ENCODE measurements at regions not wholly inside any gene's neighbourhood (a gene's known extent, or its start where the extent isn't known, plus 50 kb on each side); places are given as distances from the start of the nearest gene placed in this dataset.

- Histone ChIP-seq H3K9ac (ENCODE audit: low read length) (no peak overlapping the region), H3K4me3 (ENCODE audit: low read depth, low read length) (no peak overlapping the region), H3K36me3 (ENCODE audit: control insufficient read depth in 1 of 2, insufficient read depth in 2 of 2, low read length in 2 of 2) (no peaks in the 10 kb centered on the region), H2BK12ac (ENCODE audit: low read length) (no peak overlapping the region), H3K4me1 (ENCODE audit: control insufficient read depth in 1 of 2, insufficient read depth in 2 of 2, low read length in 2 of 2) (no peaks in the 10 kb centered on the region), H2BK120ac (ENCODE audit: insufficient read depth, low read length, poor library complexity) (no peak overlapping the region), H4K12ac (ENCODE audit: low read depth, low read length) (no peak overlapping the region), H3K4me2 (ENCODE audit: low read length) (no peak overlapping the region), H3K23ac (ENCODE audit: low read length) (no peak overlapping the region), H3K27ac (ENCODE audit: low read depth, low read length) (no peak overlapping the region), H4K8ac (ENCODE audit: low read depth, low read length) (no peak overlapping the region), H2BK5ac (ENCODE audit: low read depth, low read length, poor library complexity) (no peak overlapping the region), H3K79me1 (ENCODE audit: low read length) (no peaks in the 10 kb centered on the region), H3K79me2 (ENCODE audit: control insufficient read depth, insufficient read depth, low read length, poor library complexity) (no peaks in the 10 kb centered on the region), H3K4ac (ENCODE audit: low read depth, low read length) (no peak overlapping the region), H4K91ac (ENCODE audit: low read depth, low read length) (no peak overlapping the region), H3K9me3 (ENCODE audit: insufficient read depth, low read depth, low read length) (no peaks in the 10 kb centered on the region), H3K27me3 (ENCODE audit: insufficient read depth, low read length) (no peaks in the 10 kb centered on the region), H2AFZ (ENCODE audit: insufficient read depth, low read length, poor library complexity) (no peak overlapping the region), H3K14ac (ENCODE audit: low read length) (no peak overlapping the region), H3K18ac (ENCODE audit: low read length) (no peak overlapping the region), H2AK5ac (ENCODE audit: low read length) (no peak overlapping the region)
- whole genome bisulfite sequencing (ENCODE audit: extremely low coverage, insufficient coverage, insufficient read length) = no CpG with 5 or more reads among the region's 8 CpGs
- no peak for DNase-seq
Observed at GRCh38 chr16:5460701-5461100, 363.1 kb upstream of the EEF2KMT start.

- no peak overlapping the region for H3K23ac ChIP-seq (ENCODE audit: low read length)
- no peak overlapping the region for H4K91ac ChIP-seq (ENCODE audit: low read depth, low read length)
- no peak overlapping the region for H3K4me3 ChIP-seq (ENCODE audit: low read depth, low read length)
- no peak overlapping the region for H2BK5ac ChIP-seq (ENCODE audit: low read depth, low read length, poor library complexity)
- no peak overlapping the region for H2BK120ac ChIP-seq (ENCODE audit: insufficient read depth, low read length, poor library complexity)
- H3K79me1 ChIP-seq (ENCODE audit: low read length) = no peaks in the 10 kb centered on the region
- H4K8ac ChIP-seq (ENCODE audit: low read depth, low read length) = no peak overlapping the region
- DNase-seq = no peak
- H3K9me3 ChIP-seq (ENCODE audit: insufficient read depth, low read depth, low read length) = no peaks in the 10 kb centered on the region
- no peak overlapping the region for H3K4me2 ChIP-seq (ENCODE audit: low read length)
- no peaks in the 10 kb centered on the region for H3K79me2 ChIP-seq (ENCODE audit: control insufficient read depth, insufficient read depth, low read length, poor library complexity)
- H3K18ac ChIP-seq (ENCODE audit: low read length) = no peak overlapping the region
- no peak overlapping the region for H3K4ac ChIP-seq (ENCODE audit: low read depth, low read length)
- no peaks in the 10 kb centered on the region for H3K27me3 ChIP-seq (ENCODE audit: insufficient read depth, low read length)
- no peak overlapping the region for H4K12ac ChIP-seq (ENCODE audit: low read depth, low read length)
- no peak overlapping the region for H3K14ac ChIP-seq (ENCODE audit: low read length)
- H3K9ac ChIP-seq (ENCODE audit: low read length) = no peak overlapping the region
- WGBS (ENCODE audit: extremely low coverage, insufficient coverage, insufficient read length) = no CpG with 5 or more reads among the region's 6 CpGs
- no peak overlapping the region for H2AK5ac ChIP-seq (ENCODE audit: low read length)
- H2BK12ac ChIP-seq (ENCODE audit: low read length) = no peak overlapping the region
- H2AFZ ChIP-seq (ENCODE audit: insufficient read depth, low read length, poor library complexity) = no peak overlapping the region
- H3K27ac ChIP-seq (ENCODE audit: low read depth, low read length) = no peak overlapping the region
- no peaks in the 10 kb centered on the region for H3K36me3 ChIP-seq (ENCODE audit: control insufficient read depth in 1 of 2, insufficient read depth in 2 of 2, low read length in 2 of 2)
- no peaks in the 10 kb centered on the region for H3K4me1 ChIP-seq (ENCODE audit: control insufficient read depth in 1 of 2, insufficient read depth in 2 of 2, low read length in 2 of 2)
Observed at GRCh38 chr16:5459863-5460262, 362.3 kb upstream of the EEF2KMT start.

- no peak for DNase-seq
- Histone ChIP-seq H3K4me2 (ENCODE audit: low read length) (no peak overlapping the region), H3K9ac (ENCODE audit: low read length) (no peak overlapping the region), H3K14ac (ENCODE audit: low read length) (no peak overlapping the region), H3K4ac (ENCODE audit: low read depth, low read length) (no peak overlapping the region), H3K4me1 (ENCODE audit: control insufficient read depth in 1 of 2, insufficient read depth in 2 of 2, low read length in 2 of 2) (no peaks in the 10 kb centered on the region), H3K27me3 (ENCODE audit: insufficient read depth, low read length) (no peaks in the 10 kb centered on the region), H3K36me3 (ENCODE audit: control insufficient read depth in 1 of 2, insufficient read depth in 2 of 2, low read length in 2 of 2) (no peaks in the 10 kb centered on the region), H2AFZ (ENCODE audit: insufficient read depth, low read length, poor library complexity) (no peak overlapping the region), H2BK5ac (ENCODE audit: low read depth, low read length, poor library complexity) (no peak overlapping the region), H2AK5ac (ENCODE audit: low read length) (no peak overlapping the region), H3K23ac (ENCODE audit: low read length) (no peak overlapping the region), H3K18ac (ENCODE audit: low read length) (no peak overlapping the region), H3K79me2 (ENCODE audit: control insufficient read depth, insufficient read depth, low read length, poor library complexity) (no peaks in the 10 kb centered on the region), H4K8ac (ENCODE audit: low read depth, low read length) (no peak overlapping the region), H4K12ac (ENCODE audit: low read depth, low read length) (no peak overlapping the region), H3K4me3 (ENCODE audit: low read depth, low read length) (no peak overlapping the region), H4K91ac (ENCODE audit: low read depth, low read length) (no peak overlapping the region), H3K27ac (ENCODE audit: low read depth, low read length) (no peak overlapping the region), H3K9me3 (ENCODE audit: insufficient read depth, low read depth, low read length) (no peaks in the 10 kb centered on the region), H3K79me1 (ENCODE audit: low read length) (no peaks in the 10 kb centered on the region), H2BK12ac (ENCODE audit: low read length) (no peak overlapping the region), H2BK120ac (ENCODE audit: insufficient read depth, low read length, poor library complexity) (no peak overlapping the region)
- WGBS (ENCODE audit: extremely low coverage, insufficient coverage, insufficient read length) = no CpG with 5 or more reads among the region's 1 CpG
Observed at GRCh38 chr16:5455110-5455509, 357.5 kb upstream of the EEF2KMT start.

GRCh38 chr16:5454349-5454748 is 356.8 kb upstream of the EEF2KMT start:
- Histone ChIP-seq H3K4me2 (ENCODE audit: low read length) (no peak overlapping the region), H2BK5ac (ENCODE audit: low read depth, low read length, poor library complexity) (no peak overlapping the region), H3K9ac (ENCODE audit: low read length) (no peak overlapping the region), H3K23ac (ENCODE audit: low read length) (no peak overlapping the region), H2AFZ (ENCODE audit: insufficient read depth, low read length, poor library complexity) (no peak overlapping the region), H3K27ac (ENCODE audit: low read depth, low read length) (no peak overlapping the region), H3K14ac (ENCODE audit: low read length) (no peak overlapping the region), H3K4ac (ENCODE audit: low read depth, low read length) (no peak overlapping the region), H2BK120ac (ENCODE audit: insufficient read depth, low read length, poor library complexity) (no peak overlapping the region), H3K79me2 (ENCODE audit: control insufficient read depth, insufficient read depth, low read length, poor library complexity) (no peaks in the 10 kb centered on the region), H3K18ac (ENCODE audit: low read length) (no peak overlapping the region), H3K79me1 (ENCODE audit: low read length) (no peaks in the 10 kb centered on the region), H4K12ac (ENCODE audit: low read depth, low read length) (no peak overlapping the region), H3K9me3 (ENCODE audit: insufficient read depth, low read depth, low read length) (no peaks in the 10 kb centered on the region), H4K91ac (ENCODE audit: low read depth, low read length) (no peak overlapping the region), H2AK5ac (ENCODE audit: low read length) (no peak overlapping the region), H3K4me1 (ENCODE audit: control insufficient read depth in 1 of 2, insufficient read depth in 2 of 2, low read length in 2 of 2) (no peaks in the 10 kb centered on the region), H3K4me3 (ENCODE audit: low read depth, low read length) (no peak overlapping the region), H3K27me3 (ENCODE audit: insufficient read depth, low read length) (no peaks in the 10 kb centered on the region), H2BK12ac (ENCODE audit: low read length) (no peak overlapping the region), H4K8ac (ENCODE audit: low read depth, low read length) (no peak overlapping the region), H3K36me3 (ENCODE audit: control insufficient read depth in 1 of 2, insufficient read depth in 2 of 2, low read length in 2 of 2) (no peaks in the 10 kb centered on the region)
- no peak for DNase-seq

GRCh38 chr16:5451641-5452040 is 354.0 kb upstream of the EEF2KMT start:
- Histone ChIP-seq H3K27ac (ENCODE audit: low read depth, low read length) (no peak overlapping the region), H2BK12ac (ENCODE audit: low read length) (no peak overlapping the region), H3K14ac (ENCODE audit: low read length) (no peak overlapping the region), H2BK120ac (ENCODE audit: insufficient read depth, low read length, poor library complexity) (no peak overlapping the region), H4K8ac (ENCODE audit: low read depth, low read length) (no peak overlapping the region), H3K4me1 (ENCODE audit: control insufficient read depth in 1 of 2, insufficient read depth in 2 of 2, low read length in 2 of 2) (no peaks in the 10 kb centered on the region), H3K4ac (ENCODE audit: low read depth, low read length) (no peak overlapping the region), H3K79me1 (ENCODE audit: low read length) (no peaks in the 10 kb centered on the region), H3K4me3 (ENCODE audit: low read depth, low read length) (no peak overlapping the region), H3K9me3 (ENCODE audit: insufficient read depth, low read depth, low read length) (no peaks in the 10 kb centered on the region), H3K18ac (ENCODE audit: low read length) (no peak overlapping the region), H3K23ac (ENCODE audit: low read length) (no peak overlapping the region), H2AK5ac (ENCODE audit: low read length) (no peak overlapping the region), H4K12ac (ENCODE audit: low read depth, low read length) (no peak overlapping the region), H2BK5ac (ENCODE audit: low read depth, low read length, poor library complexity) (no peak overlapping the region), H4K91ac (ENCODE audit: low read depth, low read length) (no peak overlapping the region), H2AFZ (ENCODE audit: insufficient read depth, low read length, poor library complexity) (no peak overlapping the region), H3K27me3 (ENCODE audit: insufficient read depth, low read length) (no peaks in the 10 kb centered on the region), H3K79me2 (ENCODE audit: control insufficient read depth, insufficient read depth, low read length, poor library complexity) (no peaks in the 10 kb centered on the region), H3K9ac (ENCODE audit: low read length) (peak overlapping the region; percentile 45), H3K36me3 (ENCODE audit: control insufficient read depth in 1 of 2, insufficient read depth in 2 of 2, low read length in 2 of 2) (no peaks in the 10 kb centered on the region), H3K4me2 (ENCODE audit: low read length) (no peak overlapping the region)
- WGBS (ENCODE audit: extremely low coverage, insufficient coverage, insufficient read length) = no CpG with 5 or more reads among the region's 7 CpGs
- DNase-seq = no peak
